Keratinocyte (primary cell): ENCODE measurements at regions not wholly inside any gene's neighbourhood (a gene's known extent, or its start where the extent isn't known, plus 50 kb on each side); places are given as distances from the start of the nearest gene placed in this dataset.

Experiments
- DNase-seq: peaks from one replicate; pipeline ENCODE4 v3.0.0-alpha.2; 2011; ENCODE audit warnings: low read depth, missing footprints, low spot score
- FAIRE-seq: peaks from 2 replicates; lab custom pipeline; 2011; peaks lifted over from hg19 to GRCh38; lab: Jason Lieb, UNC
- H2AFZ ChIP-seq: 2 replicates; pipeline ENCODE4 v1.6.0; 2012; ENCODE audit warnings: low read length, control low read depth, inconsistent platforms; ENCODE audit not compliant: control insufficient read depth
- H3K27ac ChIP-seq: 2 replicates; pipeline ENCODE4 v1.5.1; 2011; ENCODE audit warnings: low read length; ENCODE audit not compliant: control insufficient read depth, insufficient read depth
- H3K27me3 ChIP-seq: 3 replicates; pipeline ENCODE4 v1.6.0; 2011; ENCODE audit warnings: low read length; ENCODE audit not compliant: control insufficient read depth, insufficient read depth; ENCODE audit errors: extremely low read depth
- H3K36me3 ChIP-seq, 2 experiments: 2 replicates in 1 of 2; 3 replicates in 1 of 2; pipeline ENCODE4 v1.5.1; 2011; ENCODE audit warnings: low read length in 2 of 2, mild to moderate bottlenecking in 1 of 2; ENCODE audit not compliant: control insufficient read depth in 2 of 2, insufficient read depth in 2 of 2; ENCODE audit errors: extremely low read depth in 1 of 2
- H3K4me1 ChIP-seq: 3 replicates; pipeline ENCODE4 v1.5.1; 2011; ENCODE audit warnings: low read length; ENCODE audit not compliant: control insufficient read depth, insufficient read depth; ENCODE audit errors: extremely low read depth
- H3K4me2 ChIP-seq: 3 replicates; pipeline ENCODE4 v1.6.0; 2011; ENCODE audit warnings: low read depth, low read length; ENCODE audit not compliant: control insufficient read depth, insufficient read depth; ENCODE audit errors: extremely low read depth
- H3K4me3 ChIP-seq, 3 experiments: fragments of 200-600 bp in 1 of 3; sonication (generic) in 1 of 3; 2 replicates in 2 of 3; 3 replicates in 1 of 3; pipeline ENCODE4 v1.5.1; 2011 to 2016; ENCODE audit warnings: low read length in 3 of 3, mild to moderate bottlenecking in 3 of 3, control low read depth in 2 of 3, inconsistent platforms in 1 of 3, low read depth in 1 of 3, mixed read lengths in 1 of 3, mixed run types in 1 of 3, moderate library complexity in 1 of 3; ENCODE audit not compliant: control insufficient read depth in 2 of 3, insufficient read depth in 2 of 3; ENCODE audit errors: extremely low read depth in 1 of 3
- H3K79me2 ChIP-seq: 2 replicates; pipeline ENCODE4 v1.6.0; 2012; ENCODE audit warnings: low read length; ENCODE audit not compliant: control insufficient read depth, insufficient read depth
- H3K9ac ChIP-seq: 3 replicates; pipeline ENCODE4 v1.6.0; 2011; ENCODE audit warnings: low read length; ENCODE audit not compliant: control insufficient read depth, insufficient read depth; ENCODE audit errors: extremely low read depth
- H3K9me1 ChIP-seq: 3 replicates; pipeline ENCODE4 v1.6.0; 2011; ENCODE audit warnings: low read length; ENCODE audit not compliant: control insufficient read depth, insufficient read depth; ENCODE audit errors: extremely low read depth
- H3K9me3 ChIP-seq: 2 replicates; pipeline ENCODE4 v1.5.1; 2012; ENCODE audit warnings: low read depth, low read length; ENCODE audit not compliant: control insufficient read depth
- H4K20me1 ChIP-seq: 3 replicates; pipeline ENCODE4 v1.6.0; 2011; ENCODE audit warnings: low read length; ENCODE audit not compliant: control insufficient read depth, insufficient read depth; ENCODE audit errors: extremely low read depth
- EZH2 ChIP-seq: IDR thresholded peaks from one replicate; pipeline ENCODE4 v1.6.1; 2012; ENCODE audit warnings: inconsistent platforms, mild to moderate bottlenecking, low read length, moderate library complexity
- dilution Hi-C: fragments of 300-500 bp; cut with MboI; formaldehyde crosslinking; loops from one replicate; pipeline ENCODE4 v1.7.0; 2020; ENCODE audit warnings: low sequenced_read_pairs; ENCODE audit not compliant: extremely low pct_ligation_motif_present
- TF ChIP-seq, protein P1 (sequence below), 3 experiments: IDR thresholded peaks in 1 of 3; conservative IDR thresholded peaks in 1 of 3; optimal IDR thresholded peaks in 1 of 3; 2 replicates in 2 of 3; 3 replicates in 1 of 3; pipeline versions ENCODE3 to v1.5.1; 2011; ENCODE audit warnings: low read length in 3 of 3, mild to moderate bottlenecking in 3 of 3, moderate library complexity in 2 of 3, control low read depth in 1 of 3, inconsistent platforms in 1 of 3; ENCODE audit not compliant: insufficient read depth in 2 of 3; ENCODE audit errors: extremely low read depth in 1 of 3

- DNase-seq (no peak), FAIRE-seq (no peak)
- no peaks in the 10 kb centered on the region for H3K79me2 ChIP-seq
- no peak overlapping the region for H3K27ac ChIP-seq
- no peaks in the 10 kb centered on the region for H3K9me1 ChIP-seq
- H3K9me3 ChIP-seq: no peaks in the 10 kb centered on the region
- no peak overlapping the region for H3K4me2 ChIP-seq
- no peaks in the 10 kb centered on the region for H3K36me3 ChIP-seq
- TF ChIP-seq, protein P1, sequence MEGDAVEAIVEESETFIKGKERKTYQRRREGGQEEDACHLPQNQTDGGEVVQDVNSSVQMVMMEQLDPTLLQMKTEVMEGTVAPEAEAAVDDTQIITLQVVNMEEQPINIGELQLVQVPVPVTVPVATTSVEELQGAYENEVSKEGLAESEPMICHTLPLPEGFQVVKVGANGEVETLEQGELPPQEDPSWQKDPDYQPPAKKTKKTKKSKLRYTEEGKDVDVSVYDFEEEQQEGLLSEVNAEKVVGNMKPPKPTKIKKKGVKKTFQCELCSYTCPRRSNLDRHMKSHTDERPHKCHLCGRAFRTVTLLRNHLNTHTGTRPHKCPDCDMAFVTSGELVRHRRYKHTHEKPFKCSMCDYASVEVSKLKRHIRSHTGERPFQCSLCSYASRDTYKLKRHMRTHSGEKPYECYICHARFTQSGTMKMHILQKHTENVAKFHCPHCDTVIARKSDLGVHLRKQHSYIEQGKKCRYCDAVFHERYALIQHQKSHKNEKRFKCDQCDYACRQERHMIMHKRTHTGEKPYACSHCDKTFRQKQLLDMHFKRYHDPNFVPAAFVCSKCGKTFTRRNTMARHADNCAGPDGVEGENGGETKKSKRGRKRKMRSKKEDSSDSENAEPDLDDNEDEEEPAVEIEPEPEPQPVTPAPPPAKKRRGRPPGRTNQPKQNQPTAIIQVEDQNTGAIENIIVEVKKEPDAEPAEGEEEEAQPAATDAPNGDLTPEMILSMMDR (optimal IDR thresholded peaks at IDR 0.05 in 1 of 3, IDR thresholded peaks at IDR 0.05 in 1 of 3, conservative IDR thresholded peaks at IDR 0.05 in 1 of 3; ENCODE audit: extremely low read depth in 1 of 3, insufficient read depth in 2 of 3, low read length in 3 of 3): no peak
- no peak for TF ChIP-seq EZH2
- dilution Hi-C loops: no loop called here
- no peak overlapping the region for H3K4me3 ChIP-seq
- no peaks in the 10 kb centered on the region for H4K20me1 ChIP-seq
- H3K9ac ChIP-seq: no peak overlapping the region
- H3K27me3 ChIP-seq: no peaks in the 10 kb centered on the region
- no peak overlapping the region for H2AFZ ChIP-seq
- H3K4me1 ChIP-seq: peaks cover 18% of the 10 kb centered on the region
These were observed 199.1 kb upstream of the CNOT2 start for GRCh38 chr12:70044167-70044566.

DNA sequence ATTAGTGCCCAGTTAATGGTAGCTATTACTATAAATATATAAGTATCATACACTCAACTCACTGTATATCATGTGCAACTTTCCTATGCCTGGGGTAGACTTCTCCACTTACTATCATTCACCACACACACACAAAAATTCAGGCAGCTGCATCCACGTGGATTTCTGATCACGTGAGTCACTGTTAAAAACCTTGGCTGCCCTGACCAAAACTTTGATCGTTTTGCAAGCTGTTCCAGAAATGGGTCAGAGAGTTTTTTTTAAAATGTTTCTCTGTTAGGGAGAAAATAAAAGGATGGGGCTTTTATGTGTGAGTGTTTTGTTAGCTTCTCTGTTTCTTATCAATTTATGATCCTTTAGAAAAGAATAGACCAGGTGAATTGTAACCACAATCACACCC is 198.2 kb upstream of the CNOT2 start:
- Histone ChIP-seq H3K79me2 (no peaks in the 10 kb centered on the region), H3K4me3 (no peak overlapping the region), H4K20me1 (no peaks in the 10 kb centered on the region), H3K27ac (peak overlapping the region; percentile 25), H3K36me3 (no peaks in the 10 kb centered on the region), H3K4me2 (peak overlapping the region; percentile 44), H3K27me3 (no peaks in the 10 kb centered on the region), H3K9ac (no peak overlapping the region), H3K9me3 (no peaks in the 10 kb centered on the region), H2AFZ (peak overlapping the region; percentile 34), H3K4me1 (peaks cover 26% of the 10 kb centered on the region), H3K9me1 (no peaks in the 10 kb centered on the region)
- DNase-seq (no peak), FAIRE-seq (no peak)
- dilution Hi-C loops: no loop called here
- TF ChIP-seq EZH2: no peak
- TF ChIP-seq, protein P1 (optimal IDR thresholded peaks at IDR 0.05 in 1 of 3, IDR thresholded peaks at IDR 0.05 in 1 of 3, conservative IDR thresholded peaks at IDR 0.05 in 1 of 3; ENCODE audit: extremely low read depth in 1 of 3, insufficient read depth in 2 of 3, low read length in 3 of 3): no peak
